Endothelial cell of umbilical vein (primary cell): ENCODE measurements at regions not wholly inside any gene's neighbourhood (a gene's known extent, or its start where the extent isn't known, plus 50 kb on each side); places are given as distances from the start of the nearest gene placed in this dataset.

Experiments used
- BruUV-seq: library from RNA; stranded (reverse); fragments of 400-500 nt; replicated peaks from 2 replicates; lab custom pipeline; 2021; lab: Mats Ljungman, UMichigan
- CTCF ChIA-PET: fragments of 300-600, 350-600 bp; sonication (Branson Sonifier 250); formaldehyde crosslinking; loops from one replicate; lab custom pipeline; 2021; ENCODE audit warnings: antibody characterized with exemption, inconsistent platforms; lab: Charles Lee
- POLR2A ChIA-PET: fragments of 300-600, 350-600 bp; sonication (Branson Sonifier 250); formaldehyde crosslinking; loops from one replicate; lab custom pipeline; 2021; ENCODE audit warnings: antibody characterized with exemption, inconsistent platforms; lab: Charles Lee
- DNase-seq: peaks from one replicate; pipeline ENCODE4 v3.0.0-alpha.2; 2011; ENCODE audit warnings: low read depth, low spot score
- FAIRE-seq: peaks from 2 replicates; lab custom pipeline; 2011; peaks lifted over from hg19 to GRCh38; lab: Jason Lieb, UNC
- H2AFZ ChIP-seq: 2 replicates; pipeline ENCODE4 v1.6.0; 2012; ENCODE audit warnings: low read depth, low read length, control low read depth, inconsistent platforms
- H3K27ac ChIP-seq: 2 replicates; pipeline ENCODE4 v1.5.1; 2011; ENCODE audit warnings: low read depth, mild to moderate bottlenecking, control low read depth, low read length, moderate library complexity; ENCODE audit not compliant: insufficient read depth
- H3K27me3 ChIP-seq, 2 experiments: 2 replicates each; pipeline versions ENCODE4 v1.6.0 to v1.6.1; 2011; ENCODE audit warnings: low read length in 2 of 2, mixed read lengths in 1 of 2; ENCODE audit not compliant: control insufficient read depth in 2 of 2, insufficient read depth in 2 of 2
- H3K36me3 ChIP-seq, 2 experiments: 2 replicates in 1 of 2; 3 replicates in 1 of 2; pipeline ENCODE4 v1.5.1; 2011; ENCODE audit warnings: low read length in 2 of 2, mild to moderate bottlenecking in 1 of 2, moderate library complexity in 1 of 2; ENCODE audit not compliant: control insufficient read depth in 2 of 2, insufficient read depth in 2 of 2; ENCODE audit errors: extremely low read depth in 1 of 2
- H3K4me1 ChIP-seq: 3 replicates; pipeline ENCODE4 v1.5.1; 2011; ENCODE audit warnings: mild to moderate bottlenecking, low read length; ENCODE audit not compliant: control insufficient read depth, insufficient read depth; ENCODE audit errors: extremely low read depth
- H3K4me2 ChIP-seq: 2 replicates; pipeline ENCODE4 v1.6.1; 2011; ENCODE audit warnings: low read length, control low read depth, mixed read lengths; ENCODE audit not compliant: insufficient read depth
- H3K4me3 ChIP-seq, 3 experiments: fragments of 200-600 bp in 1 of 3; sonication (generic), shearing (Covaris generic) in 1 of 3; replicated peaks in 1 of 3; 2 replicates each; pipeline ENCODE4 v1.5.1; 2011 to 2016; ENCODE audit warnings: control low read depth in 3 of 3, low read length in 3 of 3, mild to moderate bottlenecking in 2 of 3, inconsistent platforms in 1 of 3, low read depth in 1 of 3, moderate library complexity in 1 of 3; ENCODE audit not compliant: insufficient read depth in 1 of 3
- H3K79me2 ChIP-seq: 2 replicates; pipeline ENCODE4 v1.6.0; 2012; ENCODE audit warnings: low read length, inconsistent platforms; ENCODE audit not compliant: control insufficient read depth, insufficient read depth
- H3K9ac ChIP-seq: replicated peaks from 2 replicates; pipeline ENCODE3; 2011; ENCODE audit warnings: low read length, control low read depth; ENCODE audit not compliant: insufficient read depth; ENCODE audit errors: extremely low read depth
- H3K9me1 ChIP-seq: replicated peaks from 3 replicates; pipeline ENCODE4 v1.6.0; 2011; ENCODE audit warnings: mild to moderate bottlenecking, low read length; ENCODE audit not compliant: control insufficient read depth, insufficient read depth; ENCODE audit errors: extremely low read depth
- H3K9me3 ChIP-seq: replicated peaks from 2 replicates; pipeline ENCODE4 v1.5.1; 2012; ENCODE audit warnings: low read length, inconsistent platforms; ENCODE audit not compliant: control insufficient read depth, insufficient read depth
- H4K20me1 ChIP-seq: replicated peaks from 2 replicates; pipeline ENCODE3; 2011; ENCODE audit warnings: mild to moderate bottlenecking, low read length; ENCODE audit not compliant: control insufficient read depth, insufficient read depth; ENCODE audit errors: extremely low read depth
- EZH2 ChIP-seq: IDR thresholded peaks from 2 replicates; pipeline ENCODE4 v1.6.1; 2012; ENCODE audit warnings: borderline replicate concordance, low read depth, mild to moderate bottlenecking, moderate library complexity, low read length, inconsistent platforms; ENCODE audit not compliant: severe bottlenecking
- FOS ChIP-seq: IDR thresholded peaks from 2 replicates; pipeline ENCODE4 v1.6.1; 2011; ENCODE audit warnings: mild to moderate bottlenecking, low read length, moderate library complexity, borderline replicate concordance; ENCODE audit not compliant: insufficient read depth
- GATA2 ChIP-seq: IDR thresholded peaks from 2 replicates; pipeline ENCODE4 v1.7.0; 2011; ENCODE audit warnings: low read depth, mild to moderate bottlenecking, moderate library complexity, mixed read lengths, low read length; ENCODE audit not compliant: insufficient read length, insufficient read depth
- JUN ChIP-seq: IDR thresholded peaks from 2 replicates; pipeline ENCODE4 v1.6.1; 2011; ENCODE audit warnings: borderline replicate concordance, low read depth; ENCODE audit not compliant: insufficient read length, insufficient read depth
- MYC ChIP-seq: IDR thresholded peaks from one replicate; pipeline ENCODE4 v1.6.1; 2011; ENCODE audit warnings: mild to moderate bottlenecking, low read depth, low read length
- POLR2A ChIP-seq: IDR thresholded peaks from 2 replicates; pipeline ENCODE4 v1.6.1; 2012; ENCODE audit warnings: low read depth, mild to moderate bottlenecking, control low read depth, low read length
- POLR2AphosphoS5 ChIP-seq: IDR thresholded peaks from 2 replicates; pipeline ENCODE4 v1.6.1; 2012; ENCODE audit warnings: low read depth, mild to moderate bottlenecking, control low read depth, low read length, moderate library complexity; ENCODE audit not compliant: insufficient read depth
- dilution Hi-C: fragments of 300-500 bp; cut with MboI; formaldehyde crosslinking; loops from one replicate; pipeline ENCODE4 v1.15.0; 2019; ENCODE audit warnings: low sequenced_read_pairs; ENCODE audit not compliant: extremely low pct_ligation_motif_present
- intact Hi-C: fragments of 100-400 bp; cut with micrococcal nuclease; formaldehyde crosslinking; loops from one replicate; pipeline ENCODE4 v1.10.0; 2022
- TF ChIP-seq, protein P1 (sequence below): IDR thresholded peaks from 2 replicates; pipeline ENCODE4 v1.6.1; 2011; ENCODE audit not compliant: insufficient read depth, insufficient read length
- TF ChIP-seq, protein P2 (sequence below), 2 donors: IDR thresholded peaks; 1 replicate in 1 of 2; 2 replicates in 1 of 2; pipeline ENCODE4 v1.5.1; 2011; ENCODE audit warnings: low read length in 2 of 2, mild to moderate bottlenecking in 2 of 2, moderate library complexity in 2 of 2, control low read depth in 1 of 2, inconsistent platforms in 1 of 2, low read depth in 1 of 2; ENCODE audit not compliant: insufficient read depth in 1 of 2; ENCODE audit errors: extremely low read depth in 1 of 2

DNA sequence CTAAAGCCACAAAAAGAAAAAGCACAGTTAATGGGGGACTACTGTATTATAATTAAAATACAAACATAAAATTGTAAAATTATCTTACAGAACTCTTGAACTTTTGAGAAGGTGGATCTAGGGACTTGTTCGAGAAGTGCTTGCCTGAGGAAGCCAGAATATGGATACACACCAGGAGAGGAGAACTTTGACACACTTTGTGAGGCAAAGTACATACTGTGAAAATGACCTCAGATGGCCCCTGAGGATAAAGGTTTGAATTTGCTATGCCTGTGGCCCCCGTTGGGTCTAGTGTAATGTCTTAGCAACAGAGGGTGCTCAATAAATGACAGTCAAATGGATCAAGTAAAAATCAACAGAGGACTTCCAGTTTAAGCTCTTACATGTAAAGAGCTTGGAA lies 148.2 kb upstream of the CYP1B1 start:
- intact Hi-C loops (no loop called here), dilution Hi-C loops (no loop called here)
- Histone ChIP-seq H3K27ac (no peak overlapping the region), H3K9me3 (no peaks in the 10 kb centered on the region), H4K20me1 (no peaks in the 10 kb centered on the region), H2AFZ (no peak overlapping the region), H3K79me2 (no peaks in the 10 kb centered on the region), H3K27me3 (peaks cover 2 to 15% of the 10 kb centered on the region in 2 experiments), H3K36me3 (no peaks in the 10 kb centered on the region), H3K4me1 (no peaks in the 10 kb centered on the region), H3K4me3 (no peak overlapping the region), H3K9me1 (no peaks in the 10 kb centered on the region), H3K9ac (no peak overlapping the region), H3K4me2 (no peak overlapping the region)
- no peak for TF ChIP-seq POLR2AphosphoS5
- TF ChIP-seq EZH2, result no peak
- no peak for TF ChIP-seq POLR2A
- TF ChIP-seq, protein P1, sequence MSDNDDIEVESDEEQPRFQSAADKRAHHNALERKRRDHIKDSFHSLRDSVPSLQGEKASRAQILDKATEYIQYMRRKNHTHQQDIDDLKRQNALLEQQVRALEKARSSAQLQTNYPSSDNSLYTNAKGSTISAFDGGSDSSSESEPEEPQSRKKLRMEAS, result no peak
- TF ChIP-seq JUN, result no peak
- TF ChIP-seq MYC, result no peak
- TF ChIP-seq GATA2, result no peak
- no peak for TF ChIP-seq FOS
- TF ChIP-seq, protein P2, sequence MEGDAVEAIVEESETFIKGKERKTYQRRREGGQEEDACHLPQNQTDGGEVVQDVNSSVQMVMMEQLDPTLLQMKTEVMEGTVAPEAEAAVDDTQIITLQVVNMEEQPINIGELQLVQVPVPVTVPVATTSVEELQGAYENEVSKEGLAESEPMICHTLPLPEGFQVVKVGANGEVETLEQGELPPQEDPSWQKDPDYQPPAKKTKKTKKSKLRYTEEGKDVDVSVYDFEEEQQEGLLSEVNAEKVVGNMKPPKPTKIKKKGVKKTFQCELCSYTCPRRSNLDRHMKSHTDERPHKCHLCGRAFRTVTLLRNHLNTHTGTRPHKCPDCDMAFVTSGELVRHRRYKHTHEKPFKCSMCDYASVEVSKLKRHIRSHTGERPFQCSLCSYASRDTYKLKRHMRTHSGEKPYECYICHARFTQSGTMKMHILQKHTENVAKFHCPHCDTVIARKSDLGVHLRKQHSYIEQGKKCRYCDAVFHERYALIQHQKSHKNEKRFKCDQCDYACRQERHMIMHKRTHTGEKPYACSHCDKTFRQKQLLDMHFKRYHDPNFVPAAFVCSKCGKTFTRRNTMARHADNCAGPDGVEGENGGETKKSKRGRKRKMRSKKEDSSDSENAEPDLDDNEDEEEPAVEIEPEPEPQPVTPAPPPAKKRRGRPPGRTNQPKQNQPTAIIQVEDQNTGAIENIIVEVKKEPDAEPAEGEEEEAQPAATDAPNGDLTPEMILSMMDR (IDR thresholded peaks at IDR 0.05; ENCODE audit: extremely low read depth in 1 of 2, insufficient read depth in 1 of 2, low read depth in 1 of 2, low read length in 2 of 2), result no peak
- DNase-seq (no peak), FAIRE-seq (no peak)
- no TSS peak for BruUV-seq
- POLR2A ChIA-PET, result no interaction called here
- CTCF ChIA-PET, result no interaction called here
